ENCODE measurements at regions not wholly inside any gene's neighbourhood (a gene's known extent, or its start where the extent isn't known, plus 50 kb on each side); places are given as distances from the start of the nearest gene placed in this dataset.

DNA sequence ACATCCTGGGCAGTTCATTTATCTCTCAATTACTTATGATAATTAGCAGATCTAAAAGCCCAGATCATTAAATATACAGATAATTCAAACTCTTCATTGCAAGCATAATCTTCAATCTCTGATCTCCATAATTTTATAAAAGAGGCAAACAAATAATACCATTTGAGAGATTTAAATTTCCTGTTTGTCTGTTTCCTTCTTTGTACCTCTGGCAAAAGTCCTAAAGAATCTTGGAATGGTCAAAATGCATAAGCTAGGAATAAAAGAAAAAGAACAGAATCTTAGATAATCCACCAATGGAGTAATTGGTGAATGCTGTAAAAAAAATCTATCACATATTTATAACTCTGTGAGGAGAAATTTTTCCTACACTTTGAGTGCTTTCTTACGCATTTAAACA, 1080.9 kb upstream of the ZEB2 start:
- no peaks in the 10 kb centered on the region for H3K36me3 ChIP-seq (replicated peaks; ENCODE audit: control insufficient read depth, insufficient read depth, low read length)
- H3K4me3 ChIP-seq (ENCODE audit: insufficient read depth, low read depth, low read length) = no peak overlapping the region
- H3K27me3 ChIP-seq (ENCODE audit: control insufficient read depth, insufficient read depth, low read length) = no peaks in the 10 kb centered on the region
- no peak for DNase-seq

DNA sequence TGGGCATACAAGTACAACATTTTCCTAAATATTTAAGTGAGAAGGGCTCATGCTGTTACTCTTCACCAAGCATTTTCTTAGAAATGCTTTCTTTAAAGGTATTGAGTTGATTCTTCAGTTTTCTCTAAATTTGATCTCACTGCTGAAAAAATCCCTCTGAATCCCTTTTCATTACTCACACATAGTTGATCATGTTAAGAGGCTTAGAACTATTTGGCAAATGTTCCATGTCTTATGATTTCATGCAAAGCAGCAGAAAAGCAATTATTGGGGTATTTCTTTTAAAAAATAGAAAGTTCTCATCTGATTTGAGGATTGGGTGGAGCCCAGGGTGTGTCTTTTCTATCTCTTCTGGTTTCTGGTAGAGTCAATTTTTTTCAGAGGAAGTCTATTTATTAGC, 1079.8 kb upstream of the ZEB2 start:
- no peak for DNase-seq
- Histone ChIP-seq H3K36me3 (replicated peaks; ENCODE audit: control insufficient read depth, insufficient read depth, low read length) (no peaks in the 10 kb centered on the region), H3K4me3 (ENCODE audit: insufficient read depth, low read depth, low read length) (no peak overlapping the region), H3K27me3 (ENCODE audit: control insufficient read depth, insufficient read depth, low read length) (no peaks in the 10 kb centered on the region)

DNA sequence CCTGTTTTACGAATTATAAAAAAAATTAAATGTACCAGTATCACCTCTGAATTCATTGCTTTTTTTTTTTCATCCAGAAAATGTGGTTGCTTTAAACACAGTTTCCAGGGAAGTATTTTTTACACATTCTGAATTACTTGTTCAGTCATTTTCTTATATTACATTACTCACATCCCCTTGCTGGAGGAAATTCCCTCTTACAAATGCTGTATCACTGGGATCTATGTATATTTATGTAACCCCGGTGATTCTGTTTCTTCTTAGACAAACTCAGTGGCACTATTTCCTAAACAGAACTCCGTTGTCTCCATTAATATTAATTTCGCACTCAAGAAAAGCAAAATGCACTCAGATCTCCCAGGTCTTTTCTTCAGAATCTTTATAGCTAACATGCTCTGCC, 1078.5 kb upstream of the ZEB2 start:
- Histone ChIP-seq H3K36me3 (replicated peaks; ENCODE audit: control insufficient read depth, insufficient read depth, low read length) (no peaks in the 10 kb centered on the region), H3K27me3 (ENCODE audit: control insufficient read depth, insufficient read depth, low read length) (no peaks in the 10 kb centered on the region), H3K4me3 (ENCODE audit: insufficient read depth, low read depth, low read length) (no peak overlapping the region)
- no peak for DNase-seq

DNA sequence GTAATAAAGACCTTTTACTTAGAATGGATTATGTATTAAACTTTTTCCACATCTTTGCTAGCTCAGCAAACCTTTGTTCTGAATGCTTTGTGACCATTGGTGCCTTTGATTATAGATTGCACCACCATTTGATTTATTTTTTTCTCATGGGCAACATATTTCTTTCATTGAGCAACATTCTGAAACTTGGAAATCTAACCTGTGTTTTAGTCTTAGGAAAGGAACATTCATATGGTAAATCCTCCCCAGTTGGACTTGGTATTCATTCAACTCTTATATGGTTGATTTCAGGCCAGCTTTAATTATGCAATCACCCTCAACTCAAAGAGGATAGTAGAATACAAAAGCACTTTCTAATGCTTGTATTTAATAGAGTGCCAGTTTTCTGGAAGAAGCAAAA, 1077.9 kb upstream of the ZEB2 start:
- Histone ChIP-seq H3K4me3 (ENCODE audit: insufficient read depth, low read depth, low read length) (no peak overlapping the region), H3K36me3 (replicated peaks; ENCODE audit: control insufficient read depth, insufficient read depth, low read length) (no peaks in the 10 kb centered on the region), H3K27me3 (ENCODE audit: control insufficient read depth, insufficient read depth, low read length) (no peaks in the 10 kb centered on the region)
- no peak for DNase-seq

DNA sequence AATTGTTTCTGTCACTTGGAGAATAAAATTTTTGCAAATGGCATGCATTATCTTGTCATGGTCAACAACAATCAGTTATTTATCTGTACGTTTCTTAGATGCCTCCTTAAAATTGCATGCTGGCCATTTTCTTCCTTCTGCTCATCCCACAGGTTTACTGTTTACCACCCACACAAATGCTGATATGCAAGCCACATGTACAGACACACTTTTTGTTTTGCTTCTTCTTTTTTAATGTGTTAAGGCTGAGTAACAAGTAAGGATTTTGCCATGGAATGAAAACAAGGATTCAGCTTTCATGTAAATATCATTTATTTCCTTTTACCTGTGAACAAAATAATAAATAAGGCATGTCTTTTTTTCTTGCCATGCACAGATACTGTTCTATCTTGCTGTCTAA, 1077.1 kb upstream of the ZEB2 start:
- Histone ChIP-seq H3K36me3 (replicated peaks; ENCODE audit: control insufficient read depth, insufficient read depth, low read length) (no peaks in the 10 kb centered on the region), H3K27me3 (ENCODE audit: control insufficient read depth, insufficient read depth, low read length) (no peaks in the 10 kb centered on the region)
- no peak for DNase-seq

DNA sequence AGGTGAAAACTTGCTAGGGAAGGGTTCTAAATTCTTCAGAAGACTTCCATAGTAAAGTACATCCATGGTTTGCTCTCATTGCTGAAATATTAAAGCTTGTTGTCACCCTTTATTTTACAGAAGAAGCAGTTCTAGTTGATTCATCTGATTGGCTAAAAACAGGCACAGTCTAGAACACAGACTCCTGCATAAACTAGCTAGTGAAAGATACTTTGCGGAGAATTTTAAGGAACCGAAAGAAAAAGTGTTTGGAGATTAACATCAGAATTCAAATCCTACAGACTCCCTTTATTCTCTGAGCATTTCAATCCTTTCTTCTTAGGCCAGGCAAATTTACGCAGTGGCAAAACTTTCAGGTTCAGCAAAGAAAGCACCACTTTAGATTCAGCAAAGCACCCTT, 1076.5 kb upstream of the ZEB2 start:
- no peaks in the 10 kb centered on the region for H3K36me3 ChIP-seq (replicated peaks; ENCODE audit: control insufficient read depth, insufficient read depth, low read length)
- H3K4me3 ChIP-seq (ENCODE audit: insufficient read depth, low read depth, low read length) = no peak overlapping the region
- no peaks in the 10 kb centered on the region for H3K27me3 ChIP-seq (ENCODE audit: control insufficient read depth, insufficient read depth, low read length)
- DNase-seq = no peak

More for the DNA sequence above, 1077.1 kb upstream of the ZEB2 start:
- H3K4me3 ChIP-seq (ENCODE audit: insufficient read depth, low read depth, low read length) = no peak overlapping the region

DNA sequence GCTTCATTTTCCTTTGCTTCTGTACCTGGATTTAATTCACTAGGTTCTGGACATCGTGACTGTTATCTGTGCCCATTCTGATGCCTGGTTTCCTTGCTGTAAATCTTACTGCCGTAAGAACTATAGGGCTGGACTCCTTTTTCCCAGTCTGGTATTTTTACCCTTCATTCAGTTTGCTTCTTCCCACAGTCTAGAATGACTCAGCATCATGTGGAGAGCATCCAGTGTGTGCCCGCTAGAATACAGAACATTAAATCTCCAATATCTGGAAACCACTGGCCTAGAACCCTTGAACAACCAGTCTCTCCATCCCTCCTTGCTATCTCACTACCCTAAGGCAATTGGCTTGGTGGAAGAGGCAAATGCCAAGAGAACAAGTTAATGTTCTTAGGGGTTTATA, 1075.4 kb upstream of the ZEB2 start:
- no peak for DNase-seq
- no peaks in the 10 kb centered on the region for H3K36me3 ChIP-seq (replicated peaks; ENCODE audit: control insufficient read depth, insufficient read depth, low read length)
- H3K4me3 ChIP-seq (ENCODE audit: insufficient read depth, low read depth, low read length) = no peak overlapping the region
- no peaks in the 10 kb centered on the region for H3K27me3 ChIP-seq (ENCODE audit: control insufficient read depth, insufficient read depth, low read length)

DNA sequence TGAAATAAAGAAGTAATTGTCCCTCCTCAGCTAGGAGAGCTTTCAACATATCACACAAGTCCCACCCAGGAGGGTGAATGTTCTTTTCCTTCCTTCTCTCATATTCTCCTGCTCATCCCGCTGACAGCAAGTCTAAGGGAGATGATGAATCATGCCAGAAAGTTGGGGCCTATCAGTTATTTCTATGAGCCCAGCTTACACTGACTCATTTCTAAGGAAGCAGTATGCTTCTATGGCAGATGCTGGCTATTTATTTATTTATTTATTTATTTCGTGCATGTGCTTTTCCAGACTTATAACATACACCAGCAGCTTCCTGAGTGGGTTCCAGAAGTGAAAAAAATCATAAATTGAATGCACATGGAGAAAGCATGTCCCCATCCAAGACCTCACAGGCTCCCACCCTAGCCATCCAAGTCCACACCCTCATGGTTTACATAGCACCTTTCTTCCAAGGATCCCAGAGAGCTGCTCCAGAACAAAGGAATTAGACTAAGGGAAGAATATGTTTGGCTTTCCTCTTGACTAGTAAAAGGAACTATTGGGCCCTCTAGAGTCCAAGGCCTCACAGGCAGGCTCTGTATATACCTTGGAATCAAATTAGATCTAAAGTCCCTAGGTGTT, 1074.2 kb upstream of the ZEB2 start:
- H3K4me3 ChIP-seq (ENCODE audit: insufficient read depth, low read depth, low read length) = no peak overlapping the region
- H3K36me3 ChIP-seq (replicated peaks; ENCODE audit: control insufficient read depth, insufficient read depth, low read length) = no peaks in the 10 kb centered on the region
- no peaks in the 10 kb centered on the region for H3K27me3 ChIP-seq (ENCODE audit: control insufficient read depth, insufficient read depth, low read length)
- no peak for DNase-seq

DNA sequence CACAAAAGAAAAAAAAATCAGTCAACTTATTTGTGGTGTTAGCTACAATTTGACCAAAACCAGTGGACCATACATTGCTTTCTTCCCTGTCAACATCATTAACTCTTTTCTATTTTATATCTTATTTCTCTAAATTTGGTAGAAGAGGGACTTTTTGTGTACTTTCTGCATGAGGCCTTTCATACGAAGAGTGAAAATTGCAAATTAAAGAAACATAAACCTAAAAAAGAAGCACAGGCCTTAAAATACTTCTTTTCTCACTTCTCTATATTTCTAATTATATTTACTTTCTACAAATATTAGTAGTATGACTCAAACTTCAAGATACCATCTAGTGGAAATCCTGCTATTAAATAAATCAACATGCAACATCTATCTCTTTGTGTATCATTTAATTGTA, 1073.4 kb upstream of the ZEB2 start:
- no peak for DNase-seq
- Histone ChIP-seq H3K36me3 (replicated peaks; ENCODE audit: control insufficient read depth, insufficient read depth, low read length) (no peaks in the 10 kb centered on the region), H3K27me3 (ENCODE audit: control insufficient read depth, insufficient read depth, low read length) (no peaks in the 10 kb centered on the region), H3K4me3 (ENCODE audit: insufficient read depth, low read depth, low read length) (no peak overlapping the region)

DNA sequence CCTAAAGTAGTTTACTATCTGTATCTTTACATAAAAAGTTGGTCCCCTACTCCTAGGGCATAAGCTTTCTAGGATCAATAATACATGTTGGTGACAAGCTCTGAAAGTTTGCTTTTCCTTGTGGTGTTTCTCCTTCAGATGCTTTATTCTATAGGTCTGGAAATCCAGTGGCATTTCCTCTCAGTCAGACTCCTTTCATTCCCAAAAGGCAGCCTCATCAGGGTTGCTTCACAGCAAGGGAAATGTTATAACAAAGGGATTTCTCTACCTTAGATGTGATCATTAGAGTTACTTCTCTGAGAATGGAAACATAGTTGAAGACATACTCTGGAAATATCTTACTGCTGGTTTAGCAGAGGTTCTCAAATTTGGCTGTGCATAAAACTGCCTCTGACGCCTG, 1072.4 kb upstream of the ZEB2 start:
- no peak overlapping the region for H3K4me3 ChIP-seq (ENCODE audit: insufficient read depth, low read depth, low read length)
- no peak for DNase-seq
- H3K36me3 ChIP-seq (replicated peaks; ENCODE audit: control insufficient read depth, insufficient read depth, low read length) = no peaks in the 10 kb centered on the region

DNA sequence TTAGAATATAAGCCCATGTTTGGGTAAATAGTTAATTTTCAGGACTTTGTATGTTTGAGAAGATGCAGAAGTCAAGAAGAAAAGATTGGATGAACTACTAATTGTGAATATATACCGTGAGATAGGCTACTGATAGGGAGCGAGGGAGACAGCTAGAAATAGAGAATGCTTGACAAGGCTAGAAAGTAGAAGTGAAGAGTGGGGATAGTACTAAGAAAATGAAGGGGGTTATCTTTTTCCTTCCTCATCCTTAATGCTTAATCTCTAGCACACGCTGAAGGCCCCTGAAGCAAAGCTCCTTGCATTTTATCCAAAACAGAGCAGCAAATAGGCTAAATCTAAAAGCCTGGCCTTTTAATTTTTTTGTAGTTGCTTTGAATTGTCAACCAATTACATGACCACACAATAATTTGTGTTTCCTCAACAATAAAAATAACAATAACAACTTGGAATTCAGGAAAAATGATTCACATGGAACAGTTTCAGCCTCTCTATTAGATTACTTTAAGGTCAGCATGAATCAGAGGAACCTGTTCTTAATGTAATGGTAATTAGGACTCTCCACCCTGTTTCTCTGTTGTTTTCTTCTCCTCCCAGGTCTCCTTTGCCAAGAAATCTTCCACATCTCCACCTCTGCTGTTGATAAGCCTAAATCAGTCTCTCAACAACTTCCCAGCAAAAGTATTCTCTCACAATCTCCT, 1071.3 kb upstream of the ZEB2 start:
- Histone ChIP-seq H3K27me3 (ENCODE audit: control insufficient read depth, insufficient read depth, low read length) (no peaks in the 10 kb centered on the region), H3K36me3 (replicated peaks; ENCODE audit: control insufficient read depth, insufficient read depth, low read length) (no peaks in the 10 kb centered on the region)
- DNase-seq = no peak

More for the DNA sequence above, 1072.4 kb upstream of the ZEB2 start:
- H3K27me3 ChIP-seq (ENCODE audit: control insufficient read depth, insufficient read depth, low read length) = no peaks in the 10 kb centered on the region

DNA sequence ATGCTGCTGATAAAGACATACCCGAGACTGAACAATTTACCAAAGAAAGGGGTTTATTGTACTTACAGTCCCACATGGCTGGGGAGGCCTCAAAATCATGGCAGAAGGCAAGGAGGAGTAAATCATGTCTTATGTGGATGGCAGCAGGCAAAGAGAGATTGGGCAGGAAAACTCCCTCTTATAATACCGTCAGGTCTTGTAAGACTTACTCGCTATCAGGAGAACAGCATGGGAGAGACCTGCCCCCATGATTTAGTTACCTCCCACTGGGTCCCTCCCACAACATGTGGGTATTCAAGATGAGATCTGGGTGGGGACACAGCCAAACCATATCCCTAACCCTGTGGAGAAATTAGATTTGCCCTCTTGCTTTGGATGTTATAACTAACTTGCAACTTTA, 1068.0 kb upstream of the ZEB2 start:
- Histone ChIP-seq H3K27me3 (ENCODE audit: control insufficient read depth, insufficient read depth, low read length) (no peaks in the 10 kb centered on the region), H3K4me3 (ENCODE audit: insufficient read depth, low read depth, low read length) (no peak overlapping the region), H3K36me3 (replicated peaks; ENCODE audit: control insufficient read depth, insufficient read depth, low read length) (no peaks in the 10 kb centered on the region)
- no peak for DNase-seq

More for the DNA sequence above, 1071.3 kb upstream of the ZEB2 start:
- no peak overlapping the region for H3K4me3 ChIP-seq (ENCODE audit: insufficient read depth, low read depth, low read length)

DNA sequence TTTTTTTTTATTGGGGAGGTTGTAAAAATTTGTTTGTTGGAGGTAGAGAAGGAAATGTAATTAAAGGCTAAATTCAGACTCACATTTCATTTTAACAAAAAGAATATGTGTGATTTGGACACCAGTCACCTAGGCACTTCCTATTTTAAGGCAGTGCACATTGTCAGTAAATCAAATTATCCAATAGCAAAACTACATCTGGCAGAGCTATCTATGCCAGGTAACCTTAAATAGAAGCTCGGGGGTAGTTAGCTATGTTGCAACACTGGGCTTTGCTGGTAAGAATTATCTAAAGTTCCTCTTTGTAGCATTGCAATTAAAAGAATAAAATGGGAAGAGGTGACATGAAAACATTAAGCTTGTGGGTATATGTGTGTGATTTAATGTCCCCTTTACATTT, 1064.4 kb upstream of the ZEB2 start:
- no peaks in the 10 kb centered on the region for H3K27me3 ChIP-seq (ENCODE audit: control insufficient read depth, insufficient read depth, low read length)

DNA sequence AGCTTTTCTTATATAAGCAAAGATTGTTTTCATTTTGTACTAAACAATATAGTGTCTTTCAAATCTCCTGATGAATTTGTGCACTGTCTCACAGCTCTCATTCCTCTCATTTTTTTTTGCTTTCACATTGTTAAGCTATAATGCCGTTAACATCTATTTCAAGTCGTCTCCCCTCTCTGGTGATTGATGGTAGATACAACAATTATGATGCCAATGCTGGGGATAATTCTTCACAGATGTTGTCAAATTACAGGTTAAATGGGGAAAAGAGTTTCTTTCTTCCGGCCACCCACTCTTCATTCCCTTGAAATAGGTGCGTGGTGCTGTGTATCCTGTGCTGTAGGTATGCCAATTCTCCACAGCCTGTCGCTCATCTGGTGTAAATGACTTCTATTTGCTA, 1053.7 kb upstream of the ZEB2 start:
- Histone ChIP-seq H3K27me3 (ENCODE audit: control insufficient read depth, insufficient read depth, low read length) (no peaks in the 10 kb centered on the region), H3K4me3 (ENCODE audit: insufficient read depth, low read depth, low read length) (no peak overlapping the region), H3K36me3 (replicated peaks; ENCODE audit: control insufficient read depth, insufficient read depth, low read length) (no peaks in the 10 kb centered on the region)
- no peak for DNase-seq

More for the DNA sequence above, 1064.4 kb upstream of the ZEB2 start:
- DNase-seq = no peak
- H3K4me3 ChIP-seq (ENCODE audit: insufficient read depth, low read depth, low read length) = no peak overlapping the region
- no peaks in the 10 kb centered on the region for H3K36me3 ChIP-seq (replicated peaks; ENCODE audit: control insufficient read depth, insufficient read depth, low read length)

DNA sequence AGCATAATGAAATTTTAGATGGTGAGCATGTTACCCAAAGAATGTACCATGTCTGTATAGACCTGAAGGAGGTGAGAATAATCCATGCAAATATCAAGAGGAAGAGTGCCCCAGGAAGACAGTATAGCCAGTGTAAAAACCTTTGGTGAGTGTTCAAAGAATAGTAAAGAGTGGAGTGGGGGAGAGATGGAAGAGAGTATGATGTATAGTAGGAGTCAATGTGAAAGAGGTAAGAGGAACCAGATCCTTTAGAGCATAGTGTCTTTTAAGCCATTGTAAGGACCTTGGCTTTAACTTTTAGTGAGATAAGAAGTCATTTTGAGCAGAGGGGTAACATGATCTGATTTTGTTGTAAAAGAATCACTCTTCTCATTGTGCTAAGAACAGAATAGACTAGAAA, 1052.3 kb upstream of the ZEB2 start:
- Histone ChIP-seq H3K4me3 (ENCODE audit: insufficient read depth, low read depth, low read length) (no peak overlapping the region), H3K27me3 (ENCODE audit: control insufficient read depth, insufficient read depth, low read length) (no peaks in the 10 kb centered on the region), H3K36me3 (replicated peaks; ENCODE audit: control insufficient read depth, insufficient read depth, low read length) (no peaks in the 10 kb centered on the region)
- no peak for DNase-seq

Measured in H7 (cell line).